CD4-positive, alpha-beta T cell (primary cell): ENCODE measurements at regions not wholly inside any gene's neighbourhood (a gene's known extent, or its start where the extent isn't known, plus 50 kb on each side); places are given as distances from the start of the nearest gene placed in this dataset.

Source experiments
- ATAC-seq: fragments of 200-7000 bp; cut with Tn5 transposase; one replicate; pipeline ENCODE4 v1.10.0; 2022; ENCODE audit warnings: mild to moderate bottlenecking; ENCODE audit not compliant: poor library complexity
- CTCF ChIA-PET: fragments of 350-600 bp; sonication (Branson Sonifier 250); formaldehyde crosslinking; loops from one replicate; lab custom pipeline; 2021; ENCODE audit warnings: antibody characterized with exemption, inconsistent platforms; lab: Charles Lee
- POLR2A ChIA-PET: fragments of 350-600 bp; sonication (Branson Sonifier 250); formaldehyde crosslinking; loops from one replicate; lab custom pipeline; 2021; ENCODE audit warnings: antibody characterized with exemption, inconsistent platforms; lab: Charles Lee
- DNase-seq, 14 experiments: peaks; one replicate each; pipeline ENCODE4 v3.0.0-alpha.2; 2013 to 2020; ENCODE audit warnings: mixed read lengths in 2 of 14
- H3K27ac ChIP-seq, 2 donors: one replicate each; pipeline versions ENCODE4 v1.5.1 to v1.7.0; 2013; ENCODE audit warnings: low read length in 2 of 2, low read depth in 1 of 2, mild to moderate bottlenecking in 1 of 2
- H3K27me3 ChIP-seq, 2 experiments: 1 replicate in 1 of 2; 2 replicates in 1 of 2; pipeline versions ENCODE4 v1.6.1 to v1.7.0; 2013; ENCODE audit warnings: low read length in 2 of 2, control low read depth in 1 of 2, mild to moderate bottlenecking in 1 of 2, moderate library complexity in 1 of 2; ENCODE audit not compliant: insufficient read depth in 2 of 2, control insufficient read depth in 1 of 2
- H3K36me3 ChIP-seq: one replicate; pipeline ENCODE4 v1.6.1; 2013; ENCODE audit warnings: low read length, control low read depth; ENCODE audit not compliant: insufficient read depth
- H3K4me1 ChIP-seq: one replicate; pipeline ENCODE4 v1.6.1; 2013; ENCODE audit warnings: low read length, control low read depth; ENCODE audit not compliant: insufficient read depth
- H3K4me3 ChIP-seq: one replicate; pipeline ENCODE4 v1.5.1; 2013; ENCODE audit warnings: mild to moderate bottlenecking, low read length, moderate library complexity
- H3K9me3 ChIP-seq, 2 experiments: 1 replicate in 1 of 2; 2 replicates in 1 of 2; pipeline versions ENCODE4 v1.6.1 to v1.7.0; 2013; ENCODE audit warnings: low read length in 2 of 2, mild to moderate bottlenecking in 2 of 2, control low read depth in 1 of 2, moderate library complexity in 1 of 2; ENCODE audit not compliant: control insufficient read depth in 1 of 2, insufficient read depth in 1 of 2
- H3K27ac Mint-ChIP-seq: one replicate; pipeline ENCODE4 v1.8.0; 2020; ENCODE audit warnings: mixed read lengths
- H3K27me3 Mint-ChIP-seq: one replicate; pipeline ENCODE4 v1.8.0; 2021; ENCODE audit warnings: mixed read lengths
- H3K36me3 Mint-ChIP-seq: one replicate; pipeline ENCODE4 v1.8.0; 2021; ENCODE audit warnings: low read depth, mixed read lengths
- H3K4me1 Mint-ChIP-seq: one replicate; pipeline ENCODE4 v1.8.0; 2021; ENCODE audit warnings: low read depth, mixed read lengths
- H3K4me3 Mint-ChIP-seq: one replicate; pipeline ENCODE4 v1.8.0; 2020; ENCODE audit warnings: mild to moderate bottlenecking, mixed read lengths
- H3K9me3 Mint-ChIP-seq: one replicate; pipeline ENCODE4 v1.8.0; 2020; ENCODE audit warnings: mixed read lengths
- intact Hi-C, 2 experiments: fragments of 100-400 bp; cut with DNase I in 1 of 2; cut with micrococcal nuclease in 1 of 2; formaldehyde crosslinking; loops; one replicate each; pipeline versions ENCODE4 v1.15.1 to v1.9.0; 2023 to 2025; cut with DNase I, micrococcal nuclease
- TF ChIP-seq, protein P1 (sequence below): fragments of 200-600 bp; IDR thresholded peaks from one replicate; pipeline ENCODE4 v1.8.0; 2022; ENCODE audit warnings: antibody characterized with exemption, mild to moderate bottlenecking

DNA sequence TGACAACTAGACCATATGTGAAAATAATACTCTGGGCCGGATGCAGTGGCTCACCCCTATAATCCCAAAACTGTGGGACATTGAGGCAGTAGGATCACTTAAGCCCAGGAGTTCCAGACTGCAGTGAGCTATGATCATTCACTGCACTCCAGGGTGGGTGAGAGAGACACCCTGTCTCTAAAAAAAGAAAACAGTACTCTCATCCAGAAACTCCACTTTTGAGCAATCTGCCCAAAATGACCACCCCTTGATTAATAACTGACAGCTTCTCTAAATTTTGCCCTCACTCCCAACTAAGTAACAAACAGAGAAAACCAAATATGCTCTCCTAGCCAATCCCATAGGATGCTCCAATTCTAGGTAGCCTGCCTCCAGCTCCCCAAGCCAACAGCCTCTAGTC lies 62.5 kb upstream of the AKR1E2 start:
- Mint-ChIP-seq H3K27me3 (peaks cover 13% of the 10 kb centered on the region), H3K27ac (no peak overlapping the region), H3K4me1 (no peaks in the 10 kb centered on the region), H3K4me3 (no peak overlapping the region), H3K36me3 (no peaks in the 10 kb centered on the region), H3K9me3 (no peaks in the 10 kb centered on the region)
- TF ChIP-seq, protein P1, sequence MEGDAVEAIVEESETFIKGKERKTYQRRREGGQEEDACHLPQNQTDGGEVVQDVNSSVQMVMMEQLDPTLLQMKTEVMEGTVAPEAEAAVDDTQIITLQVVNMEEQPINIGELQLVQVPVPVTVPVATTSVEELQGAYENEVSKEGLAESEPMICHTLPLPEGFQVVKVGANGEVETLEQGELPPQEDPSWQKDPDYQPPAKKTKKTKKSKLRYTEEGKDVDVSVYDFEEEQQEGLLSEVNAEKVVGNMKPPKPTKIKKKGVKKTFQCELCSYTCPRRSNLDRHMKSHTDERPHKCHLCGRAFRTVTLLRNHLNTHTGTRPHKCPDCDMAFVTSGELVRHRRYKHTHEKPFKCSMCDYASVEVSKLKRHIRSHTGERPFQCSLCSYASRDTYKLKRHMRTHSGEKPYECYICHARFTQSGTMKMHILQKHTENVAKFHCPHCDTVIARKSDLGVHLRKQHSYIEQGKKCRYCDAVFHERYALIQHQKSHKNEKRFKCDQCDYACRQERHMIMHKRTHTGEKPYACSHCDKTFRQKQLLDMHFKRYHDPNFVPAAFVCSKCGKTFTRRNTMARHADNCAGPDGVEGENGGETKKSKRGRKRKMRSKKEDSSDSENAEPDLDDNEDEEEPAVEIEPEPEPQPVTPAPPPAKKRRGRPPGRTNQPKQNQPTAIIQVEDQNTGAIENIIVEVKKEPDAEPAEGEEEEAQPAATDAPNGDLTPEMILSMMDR = no peak
- Histone ChIP-seq H3K9me3 (no peaks in the 10 kb centered on the region), H3K4me1 (no peaks in the 10 kb centered on the region), H3K4me3 (no peak overlapping the region), H3K27me3 (peaks cover 0 to 5% of the 10 kb centered on the region in 2 experiments), H3K36me3 (no peaks in the 10 kb centered on the region), H3K27ac (no peak overlapping the region)
- DNase-seq (no peak), ATAC-seq (no peak)
- intact Hi-C loops = no loop called here
- POLR2A ChIA-PET = no interaction called here
- CTCF ChIA-PET = no interaction called here

DNA sequence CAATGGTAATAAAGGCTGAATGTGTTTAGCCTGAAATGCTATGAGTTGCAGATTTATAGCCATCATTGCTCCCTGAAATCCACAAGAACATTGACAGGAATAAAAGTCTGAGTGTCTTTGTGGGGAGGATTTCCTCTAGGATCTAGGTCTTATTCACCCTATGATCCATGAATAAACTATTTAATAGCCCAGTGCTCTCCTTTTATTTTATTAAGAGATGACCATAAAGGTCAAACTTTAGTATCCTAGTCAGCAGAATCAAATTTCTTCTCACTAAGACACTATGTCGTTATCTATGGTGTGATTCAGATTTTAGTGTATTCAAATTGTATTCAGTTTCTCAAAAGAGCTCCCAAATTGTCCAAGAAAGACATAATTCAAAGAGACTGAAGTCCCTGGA lies 67.8 kb upstream of the AKR1E2 start:
- POLR2A ChIA-PET = no interaction called here
- no peak for DNase-seq
- Histone ChIP-seq H3K27me3 (peaks cover 3 to 4% of the 10 kb centered on the region in 2 experiments), H3K36me3 (no peaks in the 10 kb centered on the region), H3K9me3 (no peaks in the 10 kb centered on the region), H3K27ac (no peak overlapping the region), H3K4me1 (no peaks in the 10 kb centered on the region), H3K4me3 (no peak overlapping the region)
- Mint-ChIP-seq H3K27ac (no peak overlapping the region), H3K36me3 (no peaks in the 10 kb centered on the region), H3K4me1 (no peaks in the 10 kb centered on the region), H3K27me3 (peaks cover 38% of the 10 kb centered on the region), H3K4me3 (no peak overlapping the region), H3K9me3 (no peaks in the 10 kb centered on the region)
- CTCF ChIA-PET = no interaction called here
- no peak for ATAC-seq
- TF ChIP-seq, protein P1 = no peak
- intact Hi-C loops = no loop called here

DNA sequence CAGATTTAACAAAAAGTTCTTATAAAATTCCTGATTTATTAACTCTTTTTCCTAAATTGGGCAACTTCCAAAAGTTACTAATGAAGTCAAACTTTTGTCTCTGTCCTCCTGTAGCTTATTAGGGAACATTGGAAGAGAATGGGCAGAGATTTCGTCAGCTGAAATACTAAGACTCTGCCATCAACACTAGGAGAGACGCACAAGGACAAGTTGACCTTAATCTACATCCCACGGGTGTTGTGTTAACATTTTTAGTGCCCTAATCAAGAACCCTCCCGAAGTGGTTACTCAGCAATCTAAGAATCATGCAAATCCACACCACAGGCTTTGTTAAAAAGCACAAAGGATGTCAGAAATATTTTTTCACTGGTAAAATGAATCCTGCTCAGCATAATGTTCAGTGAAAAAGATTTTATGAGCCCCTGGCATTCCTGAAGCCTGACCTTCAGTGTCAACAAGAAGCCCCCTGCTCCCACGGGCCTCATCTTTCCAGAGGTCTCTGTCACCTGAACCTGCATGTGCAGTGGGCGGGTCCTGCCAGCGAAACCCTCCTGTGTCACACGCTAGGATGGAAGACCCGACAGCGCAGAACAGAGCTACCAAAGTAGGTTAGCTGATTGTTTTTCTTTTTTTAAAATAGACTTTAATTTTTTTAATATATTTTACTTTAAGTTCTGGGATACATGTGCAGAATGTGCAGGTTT lies 70.6 kb upstream of the AKR1E2 start:
- CTCF ChIA-PET = no interaction called here
- peaks cover 49% of the 10 kb centered on the region for H3K27me3 Mint-ChIP-seq
- POLR2A ChIA-PET = no interaction called here

More for the DNA sequence above, 70.6 kb upstream of the AKR1E2 start:
- Mint-ChIP-seq H3K9me3 (no peaks in the 10 kb centered on the region), H3K36me3 (no peaks in the 10 kb centered on the region), H3K4me1 (no peaks in the 10 kb centered on the region), H3K27ac (no peak overlapping the region), H3K4me3 (no peak overlapping the region)
- no peaks in the 10 kb centered on the region for H3K36me3 ChIP-seq
- H3K4me1 ChIP-seq = no peaks in the 10 kb centered on the region
- no peaks in the 10 kb centered on the region for H3K9me3 ChIP-seq
- no peak overlapping the region for H3K27ac ChIP-seq
- H3K4me3 ChIP-seq = no peak overlapping the region
- H3K27me3 ChIP-seq = peaks cover 3 to 4% of the 10 kb centered on the region in 2 experiments
- no peak for ATAC-seq
- no peak for DNase-seq
- intact Hi-C loops = no loop called here
- TF ChIP-seq, protein P1 = no peak
